Thyroid gland (tissue), 4 donors: ENCODE measurements at regions not wholly inside any gene's neighbourhood (a gene's known extent, or its start where the extent isn't known, plus 50 kb on each side); places are given as distances from the start of the nearest gene placed in this dataset.

Experiments
- CTCF ChIP-seq, 6 experiments: fragments of 200-600 bp in 3 of 6; fragments of 450-650 bp in 3 of 6; sonication (generic) in 3 of 6; IDR thresholded peaks; one replicate each; pipeline ENCODE4 v1.5.1; 2016 to 2019; ENCODE audit warnings: antibody characterized with exemption in 6 of 6, mild to moderate bottlenecking in 2 of 6, inconsistent platforms in 1 of 6, moderate library complexity in 1 of 6
- POLR2A ChIP-seq, 2 donors: fragments of 450-650 bp; IDR thresholded peaks; one replicate each; pipeline ENCODE4 v1.6.1; 2017; ENCODE audit warnings: antibody characterized with exemption in 2 of 2, mild to moderate bottlenecking in 2 of 2, moderate library complexity in 1 of 2

GRCh38 chr7:142581341-142581740 lies 167.9 kb upstream of the PRSS1 start:
- TF ChIP-seq CTCF (IDR thresholded peaks at IDR 0.05) (no peak), POLR2A (IDR thresholded peaks at IDR 0.05) (no peak)
